ENCODE measurements at regions not wholly inside any gene's neighbourhood (a gene's known extent, or its start where the extent isn't known, plus 50 kb on each side); places are given as distances from the start of the nearest gene placed in this dataset.

- DNase-seq (ENCODE audit: low spot score) (no peak), ATAC-seq (no peak)
- Histone ChIP-seq H2AFZ (no peak overlapping the region), H3K4me2 (no peak overlapping the region), H3K27me3 (ENCODE audit: insufficient read depth) (no peaks in the 10 kb centered on the region), H3K36me3 (ENCODE audit: insufficient read depth) (no peaks in the 10 kb centered on the region), H4K20me1 (replicated peaks; ENCODE audit: insufficient read depth) (no peaks in the 10 kb centered on the region), H3K4me1 (ENCODE audit: insufficient read depth) (no peaks in the 10 kb centered on the region), H3K9me2 (ENCODE audit: insufficient read depth) (no peaks in the 10 kb centered on the region), H3K4me3 (no peak overlapping the region), H3K27ac (ENCODE audit: low read depth) (no peak overlapping the region), H3F3A (replicated peaks; ENCODE audit: low read depth) (no peaks in the 10 kb centered on the region), H3K79me2 (replicated peaks; ENCODE audit: insufficient read depth) (no peaks in the 10 kb centered on the region)
- no peaks in the 10 kb centered on the region for H3K27me3 Mint-ChIP-seq (ENCODE audit: insufficient read depth, low read depth, poor library complexity)
- no peaks in the 10 kb centered on the region for H3K4me1 Mint-ChIP-seq
- H3K9me3 Mint-ChIP-seq = no peaks in the 10 kb centered on the region
- H3K4me3 Mint-ChIP-seq = no peak overlapping the region
- no peak overlapping the region for H3K27ac Mint-ChIP-seq
- H3K36me3 Mint-ChIP-seq (ENCODE audit: low read depth) = no peaks in the 10 kb centered on the region
- TF ChIP-seq REST (IDR thresholded peaks at IDR 0.05; ENCODE audit: unreplicated experiment) = no peak
- no peak for TF ChIP-seq CTCF (conservative IDR thresholded peaks at IDR 0.05; ENCODE audit: low read depth in 2 of 2)
- no peak for TF ChIP-seq ETS1 (IDR thresholded peaks at IDR 0.05)
- no peak for TF ChIP-seq EZH2 (IDR thresholded peaks at IDR 0.05; ENCODE audit: low read depth, unreplicated experiment)
- TF ChIP-seq ZNF462 (CRISPR knock-in tag; IDR thresholded peaks at IDR 0.05) = no peak
- no peak for TF ChIP-seq ZNF114 (CRISPR knock-in tag; IDR thresholded peaks at IDR 0.05)
- no peak for TF ChIP-seq POLR2AphosphoS5 (IDR thresholded peaks at IDR 0.05; ENCODE audit: low read depth)
- no peak for TF ChIP-seq ZNF331 (CRISPR knock-in tag; IDR thresholded peaks at IDR 0.05; ENCODE audit: low read depth)
- no peak for TF ChIP-seq STAT1 (IDR thresholded peaks at IDR 0.05; ENCODE audit: unreplicated experiment)
- TF ChIP-seq EZH2phosphoT487 (IDR thresholded peaks at IDR 0.05; ENCODE audit: unreplicated experiment) = no peak
- no peak for TF ChIP-seq CREB1 (CRISPR knock-in tag; IDR thresholded peaks at IDR 0.05; ENCODE audit: low read depth)
Observed at GRCh38 chr5:117837786-117838185, 1150.6 kb downstream of the DTWD2 start.

Measured in GM23338 (cell line).